ENCODE measurements at regions not wholly inside any gene's neighbourhood (a gene's known extent, or its start where the extent isn't known, plus 50 kb on each side); places are given as distances from the start of the nearest gene placed in this dataset.

DNA sequence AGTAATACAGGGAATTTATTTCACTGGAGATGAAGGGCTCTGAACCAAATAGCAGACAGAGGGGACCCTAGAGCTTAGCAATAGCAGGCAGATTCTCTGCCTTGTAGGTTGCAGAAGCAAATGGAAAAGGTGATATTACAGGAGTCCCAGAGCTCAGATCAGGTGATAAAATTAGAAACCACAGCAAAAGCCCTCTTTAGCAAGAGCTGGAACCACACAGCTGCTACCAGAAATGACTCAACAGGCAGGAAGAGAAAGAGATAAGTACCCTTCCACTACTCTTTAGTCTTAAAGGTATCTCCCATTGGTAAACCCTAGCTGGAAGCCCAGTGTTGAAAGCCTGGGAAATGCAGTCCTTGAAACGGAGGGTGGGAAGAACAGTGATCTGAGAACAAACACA is 535.6 kb upstream of the GHITM start:
- DNase-seq, result no peak
- no peaks in the 10 kb centered on the region for H3K36me3 ChIP-seq
- no peaks in the 10 kb centered on the region for H3K27me3 ChIP-seq
- no peak overlapping the region for H3K27ac ChIP-seq
- 82 to 90% (median 88%) methylated on average over 1 of the region's 1 CpG for WGBS, 3 donors
- no peaks in the 10 kb centered on the region for H3K9me3 ChIP-seq
- intact Hi-C loops (cut with DNase I), result no loop called here
- no peaks in the 10 kb centered on the region for H3K4me1 ChIP-seq (ENCODE audit: insufficient read depth)
- H3K4me3 ChIP-seq, result no peak overlapping the region
- TF ChIP-seq, protein P1, sequence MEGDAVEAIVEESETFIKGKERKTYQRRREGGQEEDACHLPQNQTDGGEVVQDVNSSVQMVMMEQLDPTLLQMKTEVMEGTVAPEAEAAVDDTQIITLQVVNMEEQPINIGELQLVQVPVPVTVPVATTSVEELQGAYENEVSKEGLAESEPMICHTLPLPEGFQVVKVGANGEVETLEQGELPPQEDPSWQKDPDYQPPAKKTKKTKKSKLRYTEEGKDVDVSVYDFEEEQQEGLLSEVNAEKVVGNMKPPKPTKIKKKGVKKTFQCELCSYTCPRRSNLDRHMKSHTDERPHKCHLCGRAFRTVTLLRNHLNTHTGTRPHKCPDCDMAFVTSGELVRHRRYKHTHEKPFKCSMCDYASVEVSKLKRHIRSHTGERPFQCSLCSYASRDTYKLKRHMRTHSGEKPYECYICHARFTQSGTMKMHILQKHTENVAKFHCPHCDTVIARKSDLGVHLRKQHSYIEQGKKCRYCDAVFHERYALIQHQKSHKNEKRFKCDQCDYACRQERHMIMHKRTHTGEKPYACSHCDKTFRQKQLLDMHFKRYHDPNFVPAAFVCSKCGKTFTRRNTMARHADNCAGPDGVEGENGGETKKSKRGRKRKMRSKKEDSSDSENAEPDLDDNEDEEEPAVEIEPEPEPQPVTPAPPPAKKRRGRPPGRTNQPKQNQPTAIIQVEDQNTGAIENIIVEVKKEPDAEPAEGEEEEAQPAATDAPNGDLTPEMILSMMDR (IDR thresholded peaks at IDR 0.05), result no peak
- TF ChIP-seq EP300 (IDR thresholded peaks at IDR 0.05) (no peak), POLR2A (IDR thresholded peaks at IDR 0.05) (no peak)

- Histone ChIP-seq H3K36me3 (no peaks in the 10 kb centered on the region), H3K4me3 (no peak overlapping the region), H3K4me1 (ENCODE audit: insufficient read depth) (no peaks in the 10 kb centered on the region), H3K9me3 (no peaks in the 10 kb centered on the region), H3K27ac (no peak overlapping the region), H3K27me3 (no peaks in the 10 kb centered on the region)
- no peak for DNase-seq
- intact Hi-C loops (cut with DNase I), result no loop called here
- WGBS, 3 donors, result 77 to 91% (median 84%) methylated on average over 2 of the region's 2 CpGs
- TF ChIP-seq, protein P1 (IDR thresholded peaks at IDR 0.05), result no peak
- TF ChIP-seq EP300 (IDR thresholded peaks at IDR 0.05) (no peak), POLR2A (IDR thresholded peaks at IDR 0.05) (no peak)
These were observed 533.3 kb upstream of the GHITM start for GRCh38 chr10:83605783-83606630.

DNA sequence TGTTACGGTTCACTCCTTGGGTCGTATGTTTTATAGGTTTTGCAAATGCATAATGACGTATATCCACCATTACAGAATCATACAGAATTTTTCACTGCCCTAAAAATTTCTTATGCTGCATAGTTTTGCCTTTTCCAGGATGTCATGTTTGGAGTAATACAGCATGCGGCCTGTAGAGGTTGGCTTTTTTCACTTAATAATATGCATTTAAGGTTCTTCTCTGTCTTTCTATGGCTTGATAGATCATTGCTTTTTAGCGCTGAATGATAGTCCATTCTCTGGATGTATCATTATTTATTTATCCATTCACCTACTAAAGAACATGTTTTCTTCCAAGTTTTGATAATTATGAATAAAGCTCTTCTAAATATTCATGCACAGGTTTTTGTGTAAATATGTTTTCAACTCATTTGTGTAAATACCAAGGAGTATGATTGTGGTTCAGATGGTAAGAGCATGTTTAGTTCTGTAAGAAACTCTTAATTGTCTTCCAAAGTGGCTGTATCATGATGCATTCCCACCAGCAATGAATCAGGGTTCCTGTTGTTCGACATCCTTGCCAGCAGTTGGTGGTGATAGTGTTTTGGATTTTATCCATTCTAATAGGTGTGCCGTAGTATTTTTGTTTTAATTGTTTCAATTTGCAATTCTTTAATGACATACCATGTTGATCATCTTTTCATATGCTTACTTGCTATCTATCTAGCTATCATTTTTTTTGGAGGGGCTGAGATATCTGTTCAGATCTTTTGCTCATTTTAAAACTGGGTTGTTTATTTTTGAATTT is 531.2 kb upstream of the GHITM start:
- Histone ChIP-seq H3K4me3 (no peak overlapping the region), H3K27ac (no peak overlapping the region), H3K4me1 (ENCODE audit: insufficient read depth) (no peaks in the 10 kb centered on the region), H3K36me3 (no peaks in the 10 kb centered on the region), H3K27me3 (no peaks in the 10 kb centered on the region), H3K9me3 (no peaks in the 10 kb centered on the region)
- 86 to 96% (median 88%) methylated on average over 7 of the region's 7 CpGs for WGBS, 3 donors
- no peak for DNase-seq
- TF ChIP-seq POLR2A (IDR thresholded peaks at IDR 0.05) (no peak), EP300 (IDR thresholded peaks at IDR 0.05) (no peak)
- TF ChIP-seq, protein P1 (IDR thresholded peaks at IDR 0.05), result no peak
- intact Hi-C loops (cut with DNase I), result no loop called here

- no peaks in the 10 kb centered on the region for H3K4me1 ChIP-seq (ENCODE audit: insufficient read depth)
- WGBS, 3 donors, result 52 to 73% (median 62%) methylated on average over 4 of the region's 4 CpGs
- no peaks in the 10 kb centered on the region for H3K36me3 ChIP-seq
- H3K27ac ChIP-seq, result no peak overlapping the region
- H3K9me3 ChIP-seq, result no peaks in the 10 kb centered on the region
- TF ChIP-seq POLR2A (IDR thresholded peaks at IDR 0.05) (no peak), EP300 (IDR thresholded peaks at IDR 0.05) (no peak)
- TF ChIP-seq, protein P1 (IDR thresholded peaks at IDR 0.05), result no peak
- DNase-seq, result no peak
- H3K27me3 ChIP-seq, result no peaks in the 10 kb centered on the region
- no peak overlapping the region for H3K4me3 ChIP-seq
- intact Hi-C loops (cut with DNase I), result no loop called here
These were observed 527.3 kb upstream of the GHITM start for GRCh38 chr10:83612050-83612449.
